ENCODE measurements at regions not wholly inside any gene's neighbourhood (a gene's known extent, or its start where the extent isn't known, plus 50 kb on each side); places are given as distances from the start of the nearest gene placed in this dataset.

GRCh38 chr18:60976976-60977375, 356.3 kb upstream of the CDH20 start:
- POLR2A ChIA-PET, result no interaction called here
- Histone ChIP-seq H3K9me1 (ENCODE audit: control insufficient read depth, insufficient read depth, low read length) (no peaks in the 10 kb centered on the region), H3K4me2 (ENCODE audit: insufficient read depth, low read length) (no peak overlapping the region), H3K4me1 (replicated peaks in 1 of 2; ENCODE audit: control insufficient read depth in 2 of 2, insufficient read depth in 2 of 2, low read length in 2 of 2) (no peaks in the 10 kb centered on the region), H4K20me1 (replicated peaks; ENCODE audit: control insufficient read depth, insufficient read depth, low read length) (no peaks in the 10 kb centered on the region), H3K9me3 (replicated peaks; ENCODE audit: control insufficient read depth, insufficient read depth, low read depth, low read length) (no peaks in the 10 kb centered on the region), H3K36me3 (ENCODE audit: control insufficient read depth, insufficient read depth, low read length) (no peaks in the 10 kb centered on the region), H3K27ac (ENCODE audit: extremely low read depth, low read depth, low read length) (no peak overlapping the region), H3K27me3 (ENCODE audit: control insufficient read depth in 2 of 2, insufficient read depth in 2 of 2, low read length in 2 of 2) (no peaks in the 10 kb centered on the region), H2AFZ (ENCODE audit: low read depth, low read length) (no peak overlapping the region), H3K9ac (ENCODE audit: insufficient read depth in 1 of 2, low read depth in 2 of 2, low read length in 2 of 2) (no peak overlapping the region), H3K4me3 (no peak overlapping the region), H3K79me2 (ENCODE audit: control insufficient read depth, insufficient read depth, low read length) (no peaks in the 10 kb centered on the region)
- intact Hi-C loops (cut with micrococcal nuclease) (no loop called here), in situ Hi-C loops (cut with MboI) (no loop called here)
- no peak for ATAC-seq
- CTCF ChIA-PET (ENCODE audit: low intra/inter-chr PET ratio), result no interaction called here
- no peak for DNase-seq (ENCODE audit: extremely low read depth in 1 of 4, low spot score in 3 of 4)
- FAIRE-seq, result no peak
- WGBS (ENCODE audit: insufficient coverage, low coverage, missing lambda C conversion rate), result 5% methylated on average over 3 of the region's 3 CpGs
- BruUV-seq (replicated peaks), result no TSS peak
- TF ChIP-seq ZNF408 (CRISPR knock-in tag; IDR thresholded peaks at IDR 0.05; ENCODE audit: low read depth), result no peak
- no peak for TF ChIP-seq HCFC1 (IDR thresholded peaks at IDR 0.05; ENCODE audit: low read depth, low read length)
- TF ChIP-seq MCM7 (IDR thresholded peaks at IDR 0.05), result no peak
- no peak for TF ChIP-seq THRAP3 (IDR thresholded peaks at IDR 0.05; ENCODE audit: borderline replicate concordance)
- TF ChIP-seq, protein P1, sequence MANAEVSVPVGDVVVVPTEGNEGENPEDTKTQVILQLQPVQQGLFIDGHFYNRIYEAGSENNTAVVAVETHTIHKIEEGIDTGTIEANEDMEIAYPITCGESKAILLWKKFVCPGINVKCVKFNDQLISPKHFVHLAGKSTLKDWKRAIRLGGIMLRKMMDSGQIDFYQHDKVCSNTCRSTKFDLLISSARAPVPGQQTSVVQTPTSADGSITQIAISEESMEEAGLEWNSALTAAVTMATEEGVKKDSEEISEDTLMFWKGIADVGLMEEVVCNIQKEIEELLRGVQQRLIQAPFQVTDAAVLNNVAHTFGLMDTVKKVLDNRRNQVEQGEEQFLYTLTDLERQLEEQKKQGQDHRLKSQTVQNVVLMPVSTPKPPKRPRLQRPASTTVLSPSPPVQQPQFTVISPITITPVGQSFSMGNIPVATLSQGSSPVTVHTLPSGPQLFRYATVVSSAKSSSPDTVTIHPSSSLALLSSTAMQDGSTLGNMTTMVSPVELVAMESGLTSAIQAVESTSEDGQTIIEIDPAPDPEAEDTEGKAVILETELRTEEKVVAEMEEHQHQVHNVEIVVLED (CRISPR knock-in tag; IDR thresholded peaks at IDR 0.05), result no peak
- TF ChIP-seq POLR2H (tag; IDR thresholded peaks at IDR 0.05; ENCODE audit: low read depth), result no peak
- TF ChIP-seq SMARCA5 (IDR thresholded peaks at IDR 0.05), result no peak
- no peak for TF ChIP-seq POLR2AphosphoS5 (IDR thresholded peaks at IDR 0.05; ENCODE audit: control insufficient read depth, insufficient read depth, low read depth, low read length)
- no peak for TF ChIP-seq PHB2 (IDR thresholded peaks at IDR 0.05; ENCODE audit: low read depth)
- TF ChIP-seq TCF15 (CRISPR knock-in tag; IDR thresholded peaks at IDR 0.05), result no peak
- TF ChIP-seq KDM2B (CRISPR knock-in tag; IDR thresholded peaks at IDR 0.05), result no peak
- no peak for TF ChIP-seq ZNF3 (CRISPR knock-in tag; IDR thresholded peaks at IDR 0.05)
- no peak for TF ChIP-seq SRSF1 (IDR thresholded peaks at IDR 0.05; ENCODE audit: low read depth, low read length)
